ENCODE measurements at regions not wholly inside any gene's neighbourhood (a gene's known extent, or its start where the extent isn't known, plus 50 kb on each side); places are given as distances from the start of the nearest gene placed in this dataset.
"Not testable (repeated sequence)": the region's sequence is repeated elsewhere in the genome, so short reads cannot be mapped to it uniquely, and the experiment has no call there.

GRCh38 chr3:102038477-102039142, 189.3 kb downstream of the NFKBIZ start:
- no peak for DNase-seq (ENCODE audit: low spot score)
- TF ChIP-seq CTCF (IDR thresholded peaks at IDR 0.05): no peak
- Histone ChIP-seq H3K4me3 (no peak overlapping the region), H3K27ac (peak overlapping the region in 1 of 2 donors; percentile 3)

- not testable (repeated sequence) for H3K4me3 ChIP-seq; DNase-seq (ENCODE audit: low spot score); H3K27ac ChIP-seq
Measured at GRCh38 chr3:102040144-102040543, 190.8 kb downstream of the NFKBIZ start.

- Histone ChIP-seq H3K4me3 (no peak overlapping the region), H3K27ac (no peak overlapping the region)
- no peak for TF ChIP-seq CTCF (IDR thresholded peaks at IDR 0.05)
- DNase-seq (ENCODE audit: low spot score): no peak
Measured at GRCh38 chr3:102053375-102053989, 204.2 kb downstream of the NFKBIZ start.

GRCh38 chr3:102054543-102055080, 205.3 kb downstream of the NFKBIZ start:
- Histone ChIP-seq H3K4me3 (no peak overlapping the region), H3K27ac (no peak overlapping the region)
- DNase-seq (ENCODE audit: low spot score): no peak
- TF ChIP-seq CTCF (IDR thresholded peaks at IDR 0.05): no peak

GRCh38 chr3:102057781-102058421, 208.6 kb downstream of the NFKBIZ start:
- DNase-seq (ENCODE audit: low spot score): no peak
- no peak overlapping the region for H3K4me3 ChIP-seq
- H3K27ac ChIP-seq: no peak overlapping the region
- TF ChIP-seq CTCF (IDR thresholded peaks at IDR 0.05): no peak

GRCh38 chr3:102059145-102059943, 210.0 kb downstream of the NFKBIZ start:
- TF ChIP-seq CTCF (IDR thresholded peaks at IDR 0.05): no peak
- DNase-seq (ENCODE audit: low spot score): no peak
- H3K27ac ChIP-seq: no peak overlapping the region
- H3K4me3 ChIP-seq: no peak overlapping the region

- no peak for TF ChIP-seq CTCF (IDR thresholded peaks at IDR 0.05)
- no peak for DNase-seq (ENCODE audit: low spot score)
- Histone ChIP-seq H3K27ac (no peak overlapping the region), H3K4me3 (no peak overlapping the region)
Measured at GRCh38 chr3:102060814-102061213, 211.5 kb downstream of the NFKBIZ start.
